IPS DF 4.7 (cell line): ENCODE measurements at regions not wholly inside any gene's neighbourhood (a gene's known extent, or its start where the extent isn't known, plus 50 kb on each side); places are given as distances from the start of the nearest gene placed in this dataset.
A peak's percentile ranks its signal among the peaks of the same experiment; 100 is the strongest.

Experiments
- DNase-seq: peaks from one replicate; pipeline ENCODE4 v3.0.0-alpha.2; 2013; ENCODE audit warnings: low spot score; ENCODE audit errors: extremely low read depth

DNA sequence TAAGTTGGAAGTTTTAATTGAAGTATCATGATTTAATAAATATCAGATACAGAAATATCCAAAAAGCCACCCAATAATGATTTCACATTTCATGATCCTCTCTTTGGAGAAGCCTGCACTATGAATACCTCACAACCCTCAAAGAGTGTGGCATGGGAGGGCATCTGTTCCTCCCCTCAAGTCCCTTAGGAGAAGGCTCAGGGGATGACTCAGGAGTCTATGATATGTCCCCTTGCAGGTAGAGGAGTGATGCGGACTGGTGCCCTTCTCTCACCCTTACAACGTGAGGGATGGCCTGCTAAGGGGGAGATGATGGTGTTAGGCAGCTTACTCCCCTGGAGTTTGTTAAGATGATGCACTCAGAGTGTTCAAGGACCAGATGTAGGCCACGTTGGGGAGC is 303.3 kb upstream of the DUSP10 start:
- DNase-seq = no peak

- DNase-seq = no peak
Measured at GRCh38 chr1:222043444-222044292, 301.8 kb upstream of the DUSP10 start.

- no peak for DNase-seq
Measured at GRCh38 chr1:222042120-222042519, 300.2 kb upstream of the DUSP10 start.

DNA sequence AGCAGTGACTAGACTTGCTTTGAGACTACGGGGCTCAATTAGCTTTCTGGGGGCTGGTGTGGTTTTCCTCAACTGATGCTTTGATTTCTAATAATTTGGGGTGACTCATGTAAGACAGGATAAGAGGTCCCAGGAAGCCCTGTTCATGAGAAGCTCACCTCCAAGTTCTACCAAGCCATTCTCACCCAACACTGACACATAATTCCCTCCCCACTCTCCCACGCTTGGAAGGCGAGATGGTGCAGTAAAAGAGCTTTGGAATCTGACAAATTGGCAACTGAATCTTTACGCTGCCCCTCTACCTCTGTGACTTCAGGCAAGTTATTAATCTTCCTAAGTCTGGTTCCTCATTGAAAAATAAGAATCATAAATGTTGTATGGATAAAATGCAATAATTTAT is 299.1 kb upstream of the DUSP10 start:
- DNase-seq = no peak

DNA sequence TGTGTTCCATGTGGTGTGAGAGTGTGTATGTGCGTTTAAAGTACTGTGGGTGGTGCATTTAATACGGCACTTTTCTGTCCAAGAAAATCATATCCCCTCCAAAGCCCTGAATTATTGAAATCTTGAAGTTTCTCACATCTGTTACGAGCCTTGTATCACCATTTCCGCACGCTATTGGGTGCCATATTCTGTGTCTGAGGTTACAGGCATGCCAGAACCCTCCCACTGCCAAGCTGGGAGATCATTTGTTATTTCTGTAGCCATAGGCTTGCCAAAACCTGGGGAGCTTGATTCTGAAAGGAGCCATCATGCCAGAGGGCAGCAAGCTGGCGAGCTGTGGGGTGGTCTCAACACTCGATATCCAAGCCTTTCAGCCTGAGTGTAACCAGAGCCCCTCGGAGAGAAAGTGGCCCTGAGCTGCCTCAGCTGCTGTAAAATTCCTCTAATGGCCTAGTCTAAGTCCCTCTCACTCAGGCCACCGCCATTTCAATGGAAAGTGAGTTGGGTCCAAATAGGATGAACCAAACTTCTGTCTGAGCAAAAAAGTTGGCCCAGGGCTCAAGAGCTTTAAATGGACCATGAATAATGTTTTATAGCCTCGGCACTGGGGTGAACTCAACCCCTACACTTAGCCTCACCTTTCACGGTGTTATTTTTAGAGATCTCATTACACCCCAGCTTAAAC is 298.4 kb upstream of the DUSP10 start:
- no peak for DNase-seq

DNA sequence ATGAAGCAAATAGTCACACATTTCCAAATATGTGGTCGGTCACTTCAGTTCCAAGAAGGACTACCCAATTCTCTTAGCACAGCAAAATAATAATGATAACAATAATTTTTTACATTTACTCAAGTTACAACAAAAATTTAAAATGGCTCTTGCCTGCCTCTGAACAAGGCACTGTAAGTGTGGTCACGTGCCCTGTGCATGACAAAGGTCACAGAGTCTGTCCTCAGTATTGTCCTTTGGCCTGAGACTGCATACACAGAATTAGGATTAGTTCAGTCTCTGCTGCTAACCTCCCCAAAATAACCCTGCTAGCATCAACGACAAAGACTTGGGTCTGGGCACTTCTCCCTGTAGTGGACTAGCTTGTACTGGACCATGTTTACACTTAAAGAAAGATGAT is 297.1 kb upstream of the DUSP10 start:
- DNase-seq = no peak

GRCh38 chr1:222037720-222038119 is 295.8 kb upstream of the DUSP10 start:
- DNase-seq = no peak

GRCh38 chr1:222034790-222035189 is 292.9 kb upstream of the DUSP10 start:
- no peak for DNase-seq

- no peak for DNase-seq
Measured at GRCh38 chr1:222033450-222033849, 291.6 kb upstream of the DUSP10 start.

DNA sequence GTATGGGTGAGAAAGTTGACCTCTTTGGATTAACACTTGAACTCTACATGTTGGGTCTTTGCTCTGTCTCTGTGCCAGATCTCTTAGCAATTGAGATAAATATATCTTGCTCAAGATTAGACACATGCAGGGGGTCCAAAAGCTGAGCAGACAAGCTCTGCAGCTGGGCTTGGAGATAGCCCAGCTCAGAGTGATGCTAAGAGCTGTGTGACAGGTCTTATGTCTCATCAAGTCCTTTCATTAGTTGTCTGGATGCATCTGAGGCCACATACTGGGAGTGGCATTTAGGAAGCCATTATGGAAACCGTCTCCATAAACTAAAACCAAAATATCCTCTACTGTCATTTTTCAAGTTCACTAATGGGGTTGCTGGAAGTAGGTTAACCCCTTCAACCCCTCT is 289.4 kb upstream of the DUSP10 start:
- DNase-seq = no peak

DNA sequence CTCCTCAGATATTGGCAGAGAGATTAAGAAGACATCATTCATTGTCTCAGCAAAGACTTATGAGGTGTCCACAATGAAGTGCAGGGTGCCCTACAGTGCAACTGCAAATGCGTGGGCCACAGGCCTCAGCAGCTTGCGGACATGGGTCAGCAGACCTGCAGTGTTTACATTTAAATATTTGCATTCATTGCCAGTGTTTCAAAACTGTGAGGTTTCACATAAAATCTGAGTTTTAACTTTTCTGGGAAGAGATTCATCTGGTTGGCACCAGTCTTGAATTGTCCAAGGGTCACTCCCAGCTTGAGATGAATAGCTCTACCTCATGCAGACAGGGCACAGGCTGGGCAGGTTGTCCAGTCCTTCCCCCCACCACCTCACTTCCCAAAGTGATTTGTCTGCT is 286.8 kb upstream of the DUSP10 start:
- no peak for DNase-seq

GRCh38 chr1:222028116-222028515 is 286.2 kb upstream of the DUSP10 start:
- no peak for DNase-seq

GRCh38 chr1:222026280-222026679 is 284.4 kb upstream of the DUSP10 start:
- no peak for DNase-seq

- DNase-seq = no peak
Measured at GRCh38 chr1:222023025-222023424, 281.1 kb upstream of the DUSP10 start.

- no peak for DNase-seq
Measured at GRCh38 chr1:222021129-222021528, 279.2 kb upstream of the DUSP10 start.

DNA sequence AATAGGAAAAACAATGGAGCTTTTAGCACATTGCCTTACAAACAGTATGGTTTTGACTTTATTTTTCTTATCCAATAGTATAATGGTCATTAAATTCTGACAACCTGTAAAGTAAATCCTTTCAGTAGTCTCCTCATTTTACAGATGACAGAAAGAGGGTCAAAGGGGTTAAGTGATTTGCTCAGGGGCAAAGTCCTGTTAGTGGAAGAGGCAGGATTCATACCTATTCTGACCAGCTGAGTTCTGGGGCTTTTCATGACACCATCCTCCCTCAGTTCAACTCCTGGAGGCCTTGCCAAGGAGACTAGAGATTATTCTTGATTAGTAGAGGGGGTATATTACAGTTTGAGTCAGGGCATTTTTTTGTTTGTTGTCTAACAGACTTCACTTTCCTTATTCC is 278.7 kb upstream of the DUSP10 start:
- DNase-seq = no peak

DNA sequence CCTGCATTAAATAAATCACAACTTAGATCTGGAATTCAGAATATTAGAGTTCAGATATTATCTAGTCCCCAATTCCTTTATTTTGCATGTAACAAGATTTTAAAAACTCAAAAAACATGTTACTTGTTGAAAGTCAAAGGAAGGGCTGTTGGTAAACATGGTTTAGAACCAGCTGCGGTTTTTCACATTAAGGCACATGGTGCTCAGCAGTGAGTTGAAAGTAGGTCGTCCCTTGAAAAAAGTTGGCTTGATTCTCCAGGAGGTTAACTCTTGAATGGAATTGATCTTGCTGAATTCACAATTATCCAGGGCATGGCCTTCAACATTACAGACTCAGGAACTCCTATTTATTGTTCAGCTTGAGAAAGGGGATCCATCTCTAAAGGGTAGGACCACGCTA is 277.1 kb upstream of the DUSP10 start:
- DNase-seq = no peak

DNA sequence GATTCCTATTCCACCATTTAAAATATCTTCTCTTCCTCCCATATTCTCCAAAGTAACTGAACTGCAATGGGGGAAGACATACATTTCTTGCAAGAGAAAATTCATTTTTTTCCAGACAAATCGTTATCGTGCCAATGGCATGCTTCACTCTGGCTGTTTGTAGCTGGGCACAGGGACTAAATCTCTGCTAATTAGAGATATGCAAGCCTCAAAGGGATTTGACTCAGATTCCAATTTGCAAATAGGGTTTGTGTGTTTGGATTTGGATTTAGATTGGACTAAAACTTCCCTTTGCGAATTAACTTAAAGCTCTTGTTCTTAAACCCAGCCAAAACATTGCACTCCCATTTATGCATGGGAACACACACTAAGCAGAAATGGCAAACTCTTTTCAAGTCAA is 276.2 kb upstream of the DUSP10 start:
- no peak for DNase-seq

DNA sequence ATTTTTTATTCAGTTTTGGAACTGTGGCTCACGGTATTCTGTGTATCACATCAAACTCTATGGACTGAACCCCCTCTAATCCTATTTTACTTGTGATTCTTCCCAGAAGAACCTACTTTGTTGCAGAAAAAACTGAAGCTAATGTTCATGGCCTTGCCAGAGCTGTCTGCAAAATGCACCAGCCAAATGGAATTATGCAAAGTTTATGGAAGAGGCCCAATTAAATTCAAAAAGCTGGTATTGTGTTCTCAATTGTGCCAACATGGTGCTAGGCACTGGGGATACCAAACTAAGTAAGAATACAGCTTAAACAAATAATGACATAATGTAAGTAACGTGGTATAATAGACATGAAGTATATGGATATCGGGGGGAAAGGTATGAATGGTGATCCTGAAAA is 273.8 kb upstream of the DUSP10 start:
- DNase-seq = no peak

DNA sequence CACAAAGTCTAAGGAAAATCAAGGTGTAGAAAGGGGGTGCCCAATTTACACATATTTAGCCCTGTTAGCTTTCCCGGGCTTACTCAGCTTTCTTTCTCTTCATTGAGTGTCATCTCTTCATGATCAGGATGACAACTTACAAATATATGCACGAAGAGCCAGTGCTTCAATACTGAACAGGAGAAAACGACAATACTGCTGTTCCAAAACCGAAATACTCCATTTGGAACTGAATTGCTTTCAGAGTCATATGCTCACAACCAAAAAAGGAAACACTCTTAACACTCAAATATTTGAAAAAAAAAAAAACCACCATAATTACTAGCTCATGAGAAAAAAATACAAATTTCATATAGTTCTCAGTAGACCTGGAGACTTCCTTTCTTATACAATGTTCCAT is 272.1 kb upstream of the DUSP10 start:
- DNase-seq = no peak

- DNase-seq = no peak
Measured at GRCh38 chr1:222012816-222013215, 270.9 kb upstream of the DUSP10 start.

DNA sequence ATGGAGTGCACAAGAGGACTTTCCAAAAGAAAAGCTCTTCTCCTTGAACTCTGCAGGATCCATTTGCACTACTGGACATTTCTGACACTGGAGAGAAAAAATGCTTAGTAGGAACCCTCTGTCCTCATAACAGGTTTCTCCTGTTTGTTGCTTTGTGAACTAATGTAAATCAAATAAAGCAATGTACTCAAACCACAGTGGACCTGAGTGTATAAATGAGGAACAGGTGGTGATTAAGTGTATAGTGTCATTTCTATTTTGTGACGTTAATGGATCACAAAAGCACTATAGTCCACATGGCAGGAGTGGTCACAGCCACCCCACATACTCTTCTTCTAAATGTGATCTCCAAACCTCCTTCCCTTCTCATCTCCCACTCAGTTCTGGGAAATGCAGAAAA is 268.4 kb upstream of the DUSP10 start:
- no peak for DNase-seq

- DNase-seq = peak; percentile 33
Measured at GRCh38 chr1:222009105-222009730, 267.3 kb upstream of the DUSP10 start.
